ENCODE measurements at regions not wholly inside any gene's neighbourhood (a gene's known extent, or its start where the extent isn't known, plus 50 kb on each side); places are given as distances from the start of the nearest gene placed in this dataset.

DNA sequence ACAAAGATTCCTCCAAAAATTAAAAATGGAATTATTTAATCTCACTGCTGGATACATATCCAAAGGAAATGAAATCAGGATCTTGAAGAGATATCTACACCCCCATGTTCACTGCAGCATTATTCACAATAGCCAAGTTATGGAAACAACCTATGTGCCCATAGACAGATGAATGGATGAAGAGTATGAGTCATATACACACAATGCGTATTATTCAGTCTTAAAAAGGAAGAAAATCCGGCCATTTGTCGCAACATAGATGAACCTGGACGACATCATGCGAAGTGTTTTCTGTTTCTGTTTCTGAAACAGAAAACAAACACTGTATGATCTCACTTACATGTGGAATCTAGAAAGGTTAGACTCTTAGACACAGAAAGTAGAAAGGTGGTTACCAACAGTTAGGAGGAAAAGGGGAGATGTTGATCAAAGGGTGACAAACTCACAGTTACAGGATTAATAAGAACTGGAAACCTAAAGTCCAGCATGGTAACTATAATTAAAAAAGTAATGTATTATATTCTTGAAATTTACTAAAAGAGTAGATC, 87.8 kb upstream of the ERBB4 start:
- H3K79me2 ChIP-seq (ENCODE audit: control insufficient read depth, insufficient read depth, low read length), result no peaks in the 10 kb centered on the region
- DNase-seq (ENCODE audit: low read depth, low spot score), result no peak
- ChIA-PET CTCF (no interaction called here), POLR2A (no interaction called here)
- no peak overlapping the region for H2AFZ ChIP-seq (ENCODE audit: low read depth, low read length)
- no peaks in the 10 kb centered on the region for H3K9me1 ChIP-seq (replicated peaks; ENCODE audit: control insufficient read depth, extremely low read depth, insufficient read depth, low read length)
- no peak overlapping the region for H3K4me2 ChIP-seq (ENCODE audit: insufficient read depth, low read length)
- TF ChIP-seq, protein P1, sequence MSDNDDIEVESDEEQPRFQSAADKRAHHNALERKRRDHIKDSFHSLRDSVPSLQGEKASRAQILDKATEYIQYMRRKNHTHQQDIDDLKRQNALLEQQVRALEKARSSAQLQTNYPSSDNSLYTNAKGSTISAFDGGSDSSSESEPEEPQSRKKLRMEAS (IDR thresholded peaks at IDR 0.05; ENCODE audit: insufficient read depth, insufficient read length), result no peak
- TF ChIP-seq MYC (IDR thresholded peaks at IDR 0.05; ENCODE audit: low read depth, low read length) (no peak), GATA2 (IDR thresholded peaks at IDR 0.05; ENCODE audit: insufficient read depth, insufficient read length, low read depth, low read length) (no peak), POLR2A (IDR thresholded peaks at IDR 0.05; ENCODE audit: low read depth, low read length) (no peak), EZH2 (IDR thresholded peaks at IDR 0.05; ENCODE audit: borderline replicate concordance, low read depth, low read length, severe bottlenecking) (no peak), POLR2AphosphoS5 (IDR thresholded peaks at IDR 0.05; ENCODE audit: insufficient read depth, low read depth, low read length) (no peak), JUN (IDR thresholded peaks at IDR 0.05; ENCODE audit: borderline replicate concordance, insufficient read depth, insufficient read length, low read depth) (no peak), FOS (IDR thresholded peaks at IDR 0.05; ENCODE audit: borderline replicate concordance, insufficient read depth, low read length) (no peak)
- TF ChIP-seq, protein P2, sequence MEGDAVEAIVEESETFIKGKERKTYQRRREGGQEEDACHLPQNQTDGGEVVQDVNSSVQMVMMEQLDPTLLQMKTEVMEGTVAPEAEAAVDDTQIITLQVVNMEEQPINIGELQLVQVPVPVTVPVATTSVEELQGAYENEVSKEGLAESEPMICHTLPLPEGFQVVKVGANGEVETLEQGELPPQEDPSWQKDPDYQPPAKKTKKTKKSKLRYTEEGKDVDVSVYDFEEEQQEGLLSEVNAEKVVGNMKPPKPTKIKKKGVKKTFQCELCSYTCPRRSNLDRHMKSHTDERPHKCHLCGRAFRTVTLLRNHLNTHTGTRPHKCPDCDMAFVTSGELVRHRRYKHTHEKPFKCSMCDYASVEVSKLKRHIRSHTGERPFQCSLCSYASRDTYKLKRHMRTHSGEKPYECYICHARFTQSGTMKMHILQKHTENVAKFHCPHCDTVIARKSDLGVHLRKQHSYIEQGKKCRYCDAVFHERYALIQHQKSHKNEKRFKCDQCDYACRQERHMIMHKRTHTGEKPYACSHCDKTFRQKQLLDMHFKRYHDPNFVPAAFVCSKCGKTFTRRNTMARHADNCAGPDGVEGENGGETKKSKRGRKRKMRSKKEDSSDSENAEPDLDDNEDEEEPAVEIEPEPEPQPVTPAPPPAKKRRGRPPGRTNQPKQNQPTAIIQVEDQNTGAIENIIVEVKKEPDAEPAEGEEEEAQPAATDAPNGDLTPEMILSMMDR (IDR thresholded peaks at IDR 0.05; ENCODE audit: extremely low read depth in 1 of 2, insufficient read depth in 1 of 2, low read depth in 1 of 2, low read length in 2 of 2), result no peak
- no peaks in the 10 kb centered on the region for H3K27me3 ChIP-seq (ENCODE audit: control insufficient read depth in 2 of 2, insufficient read depth in 2 of 2, low read length in 2 of 2)
- no peaks in the 10 kb centered on the region for H3K36me3 ChIP-seq (ENCODE audit: control insufficient read depth in 2 of 2, extremely low read depth in 1 of 2, insufficient read depth in 2 of 2, low read length in 2 of 2)
- H3K9ac ChIP-seq (replicated peaks; ENCODE audit: extremely low read depth, insufficient read depth, low read length), result no peak overlapping the region
- intact Hi-C loops (cut with micrococcal nuclease), result no loop called here
- no peak overlapping the region for H3K4me3 ChIP-seq (replicated peaks in 1 of 3; ENCODE audit: insufficient read depth in 1 of 3, low read depth in 1 of 3, low read length in 3 of 3)
- FAIRE-seq, result no peak
- dilution Hi-C loops (cut with MboI; ENCODE audit: extremely low pct_ligation_motif_present, low sequenced_read_pairs), result no loop called here
- no peaks in the 10 kb centered on the region for H3K9me3 ChIP-seq (replicated peaks; ENCODE audit: control insufficient read depth, insufficient read depth, low read length)
- H3K27ac ChIP-seq (ENCODE audit: insufficient read depth, low read depth, low read length), result no peak overlapping the region
- H4K20me1 ChIP-seq (replicated peaks; ENCODE audit: control insufficient read depth, extremely low read depth, insufficient read depth, low read length), result no peaks in the 10 kb centered on the region
- no TSS peak for BruUV-seq (replicated peaks)
- no peaks in the 10 kb centered on the region for H3K4me1 ChIP-seq (ENCODE audit: control insufficient read depth, extremely low read depth, insufficient read depth, low read length)
